Hepatocyte (in vitro differentiated cells): ENCODE measurements at regions not wholly inside any gene's neighbourhood (a gene's known extent, or its start where the extent isn't known, plus 50 kb on each side); places are given as distances from the start of the nearest gene placed in this dataset.

ENCODE experiments used
- DNase-seq: peaks from one replicate; pipeline ENCODE4 v3.0.0-alpha.2; 2016; ENCODE audit warnings: low spot score
- H2AFZ ChIP-seq: fragments of 200-600 bp; sonication (generic); 2 replicates; pipeline ENCODE4 v1.6.0; 2016; ENCODE audit warnings: antibody characterized with exemption, mild to moderate bottlenecking
- H3K27ac ChIP-seq: fragments of 200-600 bp; sonication (generic); 2 replicates; pipeline ENCODE4 v1.5.1; 2016; ENCODE audit warnings: mild to moderate bottlenecking
- H3K27me3 ChIP-seq: fragments of 200-600 bp; sonication (generic); 2 replicates; pipeline ENCODE4 v1.6.1; 2016
- H3K36me3 ChIP-seq: fragments of 200-600 bp; sonication (generic); replicated peaks from 2 replicates; pipeline ENCODE4 v1.5.1; 2016; ENCODE audit warnings: low read depth; ENCODE audit not compliant: insufficient read depth
- H3K4me1 ChIP-seq: fragments of 200-600 bp; sonication (generic); 2 replicates; pipeline ENCODE4 v1.5.1; 2016; ENCODE audit warnings: mild to moderate bottlenecking, moderate library complexity; ENCODE audit not compliant: insufficient read depth
- H3K4me2 ChIP-seq: fragments of 200-600 bp; sonication (generic); 2 replicates; pipeline ENCODE4 v1.6.0; 2016
- H3K4me3 ChIP-seq: fragments of 200-600 bp; sonication (generic); 2 replicates; pipeline ENCODE4 v1.5.1; 2016; ENCODE audit warnings: mild to moderate bottlenecking
- H3K79me2 ChIP-seq: fragments of 200-600 bp; sonication (generic); 2 replicates; pipeline ENCODE4 v1.6.0; 2017; ENCODE audit warnings: mild to moderate bottlenecking
- H3K9me2 ChIP-seq: fragments of 200-600 bp; sonication (generic); replicated peaks from 2 replicates; pipeline ENCODE4 v1.6.0; 2017; ENCODE audit warnings: mild to moderate bottlenecking; ENCODE audit not compliant: insufficient read depth
- H3K9me3 ChIP-seq: fragments of 200-600 bp; sonication (generic); 2 replicates; pipeline ENCODE4 v1.5.1; 2016; ENCODE audit warnings: low read depth, mild to moderate bottlenecking
- H4K20me1 ChIP-seq: fragments of 200-600 bp; sonication (generic); 2 replicates; pipeline ENCODE4 v1.6.0; 2016; ENCODE audit warnings: mild to moderate bottlenecking; ENCODE audit not compliant: insufficient read depth, poor library complexity, severe bottlenecking
- CTCF ChIP-seq: fragments of 200-600 bp; sonication (generic); IDR thresholded peaks from 2 replicates; pipeline ENCODE4 v1.5.1; 2016; ENCODE audit warnings: antibody characterized with exemption, mild to moderate bottlenecking; ENCODE audit not compliant: poor library complexity
- EZH2 ChIP-seq: fragments of 200-600 bp; sonication (generic); IDR thresholded peaks from 2 replicates; pipeline ENCODE4 v1.6.1; 2016; ENCODE audit warnings: antibody characterized with exemption, mild to moderate bottlenecking, borderline replicate concordance
- EZH2phosphoT487 ChIP-seq: fragments of 200-600 bp; sonication (generic); IDR thresholded peaks from one replicate; pipeline ENCODE4 v1.6.1; 2018; ENCODE audit warnings: antibody characterized with exemption, mild to moderate bottlenecking, low read depth, moderate library complexity; ENCODE audit not compliant: unreplicated experiment, severe bottlenecking
- WGBS: methylation state at CpG from one replicate; pipeline ENCODE4 v1.1.6; 2016; ENCODE audit warnings: low lambda C conversion rate; ENCODE audit errors: missing lambda C conversion rate; 5-methylcytosine and 5-hydroxymethylcytosine counted together

GRCh38 chr2:238518172-238518820 is 91.6 kb downstream of the ASB1 start:
- DNase-seq = no peak
- no peak overlapping the region for H3K27ac ChIP-seq
- H4K20me1 ChIP-seq = no peaks in the 10 kb centered on the region
- no peak for TF ChIP-seq EZH2
- no peak for TF ChIP-seq EZH2phosphoT487
- no peak for TF ChIP-seq CTCF
- no peak overlapping the region for H2AFZ ChIP-seq
- no peaks in the 10 kb centered on the region for H3K27me3 ChIP-seq
- 81% methylated on average over 20 of the region's 20 CpGs for WGBS
- no peaks in the 10 kb centered on the region for H3K79me2 ChIP-seq
- no peaks in the 10 kb centered on the region for H3K4me1 ChIP-seq
- H3K9me3 ChIP-seq = no peaks in the 10 kb centered on the region
- no peaks in the 10 kb centered on the region for H3K36me3 ChIP-seq
- H3K4me2 ChIP-seq = no peak overlapping the region
- no peaks in the 10 kb centered on the region for H3K9me2 ChIP-seq
- H3K4me3 ChIP-seq = no peak overlapping the region

- WGBS = 76% methylated on average over 7 of the region's 7 CpGs
- no peak overlapping the region for H3K27ac ChIP-seq
- H3K4me1 ChIP-seq = no peaks in the 10 kb centered on the region
- H3K4me3 ChIP-seq = no peak overlapping the region
- no peak for DNase-seq
- no peak overlapping the region for H3K4me2 ChIP-seq
- H3K9me2 ChIP-seq = no peaks in the 10 kb centered on the region
- no peak overlapping the region for H2AFZ ChIP-seq
- H3K79me2 ChIP-seq = no peaks in the 10 kb centered on the region
- no peaks in the 10 kb centered on the region for H3K36me3 ChIP-seq
- no peak for TF ChIP-seq EZH2
- TF ChIP-seq EZH2phosphoT487 = no peak
- TF ChIP-seq CTCF = no peak
- no peaks in the 10 kb centered on the region for H3K9me3 ChIP-seq
- H4K20me1 ChIP-seq = no peaks in the 10 kb centered on the region
- no peaks in the 10 kb centered on the region for H3K27me3 ChIP-seq
These were observed 92.1 kb downstream of the ASB1 start for GRCh38 chr2:238518821-238519186.

GRCh38 chr2:238520359-238520886 is 93.7 kb downstream of the ASB1 start:
- H3K9me3 ChIP-seq = no peaks in the 10 kb centered on the region
- no peak overlapping the region for H2AFZ ChIP-seq
- H4K20me1 ChIP-seq = no peaks in the 10 kb centered on the region
- no peaks in the 10 kb centered on the region for H3K9me2 ChIP-seq
- no peaks in the 10 kb centered on the region for H3K79me2 ChIP-seq
- H3K4me3 ChIP-seq = no peak overlapping the region
- H3K27ac ChIP-seq = no peak overlapping the region
- no peak overlapping the region for H3K4me2 ChIP-seq
- WGBS = 92% methylated on average over 1 of the region's 1 CpG
- no peaks in the 10 kb centered on the region for H3K4me1 ChIP-seq
- no peaks in the 10 kb centered on the region for H3K36me3 ChIP-seq
- TF ChIP-seq CTCF = no peak
- TF ChIP-seq EZH2phosphoT487 = no peak
- TF ChIP-seq EZH2 = no peak
- H3K27me3 ChIP-seq = no peaks in the 10 kb centered on the region
- DNase-seq = no peak

GRCh38 chr2:238521002-238521401 is 94.3 kb downstream of the ASB1 start:
- H3K27me3 ChIP-seq = no peaks in the 10 kb centered on the region
- no peaks in the 10 kb centered on the region for H4K20me1 ChIP-seq
- H3K4me3 ChIP-seq = no peak overlapping the region
- no peak overlapping the region for H2AFZ ChIP-seq
- no peaks in the 10 kb centered on the region for H3K9me3 ChIP-seq
- H3K4me1 ChIP-seq = no peaks in the 10 kb centered on the region
- no peaks in the 10 kb centered on the region for H3K9me2 ChIP-seq
- H3K27ac ChIP-seq = no peak overlapping the region
- H3K4me2 ChIP-seq = no peak overlapping the region
- 89% methylated on average over 2 of the region's 2 CpGs for WGBS
- no peak for DNase-seq
- TF ChIP-seq CTCF (no peak), EZH2 (no peak), EZH2phosphoT487 (no peak)
- H3K79me2 ChIP-seq = no peaks in the 10 kb centered on the region
- no peaks in the 10 kb centered on the region for H3K36me3 ChIP-seq
